Activated CD4-positive, alpha-beta T cell treated with anti-CD3 and anti-CD28 coated beads, Interleukin-2, Interleukin-6, amounts not matched to agents 100 ng/mL and 50 ng/mL, durations not matched to agents 16 hours and 8 hours (primary cell): ENCODE measurements at regions not wholly inside any gene's neighbourhood (a gene's known extent, or its start where the extent isn't known, plus 50 kb on each side); places are given as distances from the start of the nearest gene placed in this dataset.

Source experiments
- DNase-seq: peaks from one replicate; pipeline ENCODE4 v3.0.0-alpha.2; 2020

GRCh38 chr15:95864467-95864886 lies 466.0 kb upstream of the NR2F2 start:
- DNase-seq = no peak

- DNase-seq = no peak
Observed at GRCh38 chr15:95865330-95865739, 465.2 kb upstream of the NR2F2 start.

GRCh38 chr15:95866711-95867440 lies 463.6 kb upstream of the NR2F2 start:
- no peak for DNase-seq

DNA sequence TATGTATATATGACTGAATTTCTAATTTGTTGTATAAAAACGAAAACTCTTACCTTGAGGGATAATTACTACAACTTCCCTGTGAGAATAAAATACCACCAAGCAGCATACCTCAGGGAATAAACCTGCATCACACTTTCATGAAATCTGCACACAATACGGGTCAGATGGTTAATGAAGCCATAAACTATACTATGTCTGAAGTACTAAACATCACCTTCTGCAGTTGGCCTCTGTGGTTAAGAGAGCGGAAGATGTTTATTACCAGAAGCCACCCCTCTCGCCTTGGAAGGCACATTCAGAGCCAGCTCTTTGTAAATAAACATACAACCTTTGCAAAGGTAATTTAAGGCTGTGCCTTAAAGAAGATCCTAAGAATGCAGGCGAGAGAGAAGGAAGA lies 462.1 kb upstream of the NR2F2 start:
- DNase-seq = no peak

DNA sequence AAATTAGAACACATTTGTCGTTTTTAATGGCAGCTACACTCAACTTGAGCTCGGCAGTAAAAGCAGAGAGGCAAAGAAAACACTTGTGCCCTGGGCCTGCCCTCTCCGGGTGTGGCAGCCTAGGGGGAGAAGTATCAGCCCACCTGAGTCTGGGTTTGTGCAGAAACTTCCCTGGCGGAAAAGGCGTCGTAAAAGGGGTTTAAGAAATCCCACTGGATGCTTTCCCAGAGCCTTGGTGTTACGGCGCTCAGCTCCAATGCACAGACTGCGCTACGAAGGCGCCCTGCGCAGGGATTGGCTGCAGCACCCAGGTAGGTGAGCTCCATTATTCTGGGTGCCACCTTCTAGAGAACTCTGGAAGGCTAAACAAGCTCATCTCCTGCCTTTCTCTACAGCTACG lies 461.5 kb upstream of the NR2F2 start:
- DNase-seq = no peak

GRCh38 chr15:95869920-95870319 lies 460.6 kb upstream of the NR2F2 start:
- DNase-seq = no peak

DNA sequence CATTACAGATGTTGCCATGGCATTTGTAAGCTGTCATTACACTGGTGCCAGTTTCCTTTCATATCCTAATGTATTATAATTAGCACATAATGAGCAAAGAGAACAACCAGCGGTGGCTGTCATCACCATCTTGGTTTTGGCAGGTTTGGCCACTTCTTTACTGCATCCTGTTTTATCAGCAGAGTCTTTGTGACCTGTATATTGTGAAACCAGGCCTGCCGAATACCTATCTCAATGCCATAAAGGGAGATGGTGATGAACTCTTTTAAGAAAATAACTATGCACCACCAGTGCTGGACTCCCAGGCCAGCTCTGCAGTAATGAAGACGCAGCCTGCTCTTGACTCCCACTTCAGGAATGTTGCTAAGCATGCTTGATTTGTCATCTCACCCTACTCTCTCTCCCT lies 458.1 kb upstream of the NR2F2 start:
- DNase-seq = no peak

GRCh38 chr15:95874637-95875036 lies 455.9 kb upstream of the NR2F2 start:
- no peak for DNase-seq

DNA sequence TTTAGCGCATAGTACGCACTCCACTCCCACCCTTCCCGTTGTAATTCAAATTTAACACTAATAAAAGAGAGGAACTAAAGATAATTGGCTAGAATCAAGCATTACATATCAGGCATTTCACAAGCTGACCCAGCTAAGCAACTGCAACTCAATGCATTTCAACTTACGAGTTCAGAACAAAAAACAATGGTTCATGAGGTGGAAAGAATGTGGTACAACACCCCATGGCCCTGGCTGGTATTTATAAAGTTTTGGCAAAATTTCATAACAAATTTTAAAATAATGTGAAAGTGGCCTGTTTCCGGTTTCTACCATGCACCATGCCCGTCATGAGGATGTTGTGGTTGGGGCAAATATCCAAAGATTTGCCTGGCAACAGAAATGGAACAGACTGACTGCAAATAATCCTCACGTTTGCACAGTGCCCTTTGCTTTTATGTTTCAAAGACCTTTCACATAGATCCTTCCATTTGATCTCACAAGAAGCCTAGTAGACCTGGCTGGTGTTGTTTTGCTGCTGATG lies 455.3 kb upstream of the NR2F2 start:
- DNase-seq = no peak

GRCh38 chr15:95880031-95880570 lies 450.4 kb upstream of the NR2F2 start:
- DNase-seq = no peak

DNA sequence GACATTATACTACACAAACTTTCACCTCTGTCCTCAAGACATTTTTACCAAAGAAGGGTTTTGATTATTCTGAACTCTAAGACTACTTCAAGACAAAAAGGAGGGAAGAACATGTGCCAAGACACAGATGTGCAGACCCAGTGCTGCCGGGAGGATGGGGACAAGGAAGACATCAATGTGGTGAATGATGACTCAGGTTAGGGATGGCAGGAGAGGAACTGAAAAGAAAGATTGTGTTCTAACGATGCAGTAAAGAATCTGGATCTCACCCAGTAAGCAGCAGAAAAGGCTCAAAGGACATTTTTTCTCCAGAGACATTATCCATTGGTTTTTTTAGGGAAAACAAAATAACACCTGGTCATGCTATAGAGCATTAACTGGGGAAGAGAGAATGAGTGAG lies 449.9 kb upstream of the NR2F2 start:
- no peak for DNase-seq

DNA sequence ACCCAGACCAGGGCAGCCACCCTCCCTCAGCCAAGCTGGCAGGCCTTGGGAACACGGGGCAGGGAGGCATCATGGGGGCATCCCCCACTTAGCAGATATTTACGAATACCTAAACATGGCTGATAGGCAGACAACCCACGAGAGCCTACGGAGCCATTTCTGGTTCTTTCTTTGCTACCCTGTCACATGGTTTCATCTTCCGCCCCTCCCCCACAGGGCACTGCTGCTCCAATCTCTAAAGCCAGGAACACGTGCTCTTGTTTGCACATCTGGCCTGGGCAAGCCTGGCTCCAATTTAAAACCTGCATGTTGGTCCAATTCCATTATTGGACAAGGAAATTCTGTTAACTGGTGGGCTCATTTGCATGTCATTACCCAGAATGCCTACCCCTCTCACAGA lies 447.4 kb upstream of the NR2F2 start:
- DNase-seq = no peak

GRCh38 chr15:95884276-95884675 lies 446.2 kb upstream of the NR2F2 start:
- no peak for DNase-seq

DNA sequence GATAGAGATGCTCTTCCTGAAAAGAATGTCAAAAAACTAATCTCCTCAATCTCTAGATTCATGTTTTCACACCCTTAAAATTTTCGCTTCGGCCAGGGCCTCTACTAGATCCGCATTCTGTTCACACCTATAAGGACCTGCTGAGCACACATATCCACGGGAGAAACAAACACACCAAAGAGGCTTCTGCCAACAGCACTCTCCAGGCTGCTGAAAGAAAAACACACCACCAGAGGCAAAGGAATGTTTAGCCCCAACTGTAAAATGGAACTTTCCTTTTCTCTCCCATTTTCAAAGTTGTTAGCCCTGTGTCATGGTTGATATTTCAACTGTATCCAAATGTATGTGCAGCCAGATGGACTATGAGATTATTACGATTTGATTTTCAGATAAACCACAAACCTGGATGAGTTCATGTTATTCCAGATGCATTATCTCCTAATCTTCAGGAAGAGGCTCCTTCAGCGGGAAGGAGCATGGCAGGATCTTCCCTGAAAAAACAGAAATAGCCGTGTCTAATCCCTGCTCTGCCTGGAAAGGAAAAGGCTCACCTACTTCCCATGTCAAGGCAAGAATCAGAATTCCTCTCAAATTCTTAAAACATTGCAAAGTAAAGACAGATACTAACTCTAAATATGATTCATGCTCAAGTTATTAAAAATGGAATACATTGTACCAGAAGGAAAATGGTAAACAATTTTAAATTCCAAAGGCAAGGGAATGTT lies 442.7 kb upstream of the NR2F2 start:
- no peak for DNase-seq

GRCh38 chr15:95888762-95889161 lies 441.7 kb upstream of the NR2F2 start:
- DNase-seq = no peak

DNA sequence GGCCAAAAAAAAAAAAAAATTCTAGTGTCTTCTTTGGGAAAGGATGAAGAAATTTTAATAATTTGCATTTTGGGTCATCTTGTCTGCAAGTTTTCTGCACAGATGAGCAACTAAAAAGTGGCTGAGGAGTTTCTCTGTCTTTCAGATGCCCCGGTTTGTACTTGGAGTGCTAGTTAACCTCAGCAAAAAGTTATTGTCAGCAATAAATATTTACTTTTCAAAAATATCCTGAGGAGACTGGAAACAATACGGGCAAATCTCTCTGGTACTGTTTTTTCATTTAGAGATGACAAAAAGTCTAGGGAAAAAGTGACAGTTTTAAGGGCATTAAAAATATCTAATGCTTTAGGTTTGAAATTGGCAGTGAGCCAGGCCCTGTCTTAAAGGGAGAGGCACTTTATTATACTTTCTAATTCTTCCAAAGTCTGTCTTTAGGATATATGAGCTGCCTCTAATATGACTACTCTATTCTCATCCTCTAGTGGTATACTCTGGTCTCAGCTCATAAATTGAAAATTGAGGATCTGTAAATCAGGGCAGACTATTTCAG lies 436.0 kb upstream of the NR2F2 start:
- DNase-seq = no peak

DNA sequence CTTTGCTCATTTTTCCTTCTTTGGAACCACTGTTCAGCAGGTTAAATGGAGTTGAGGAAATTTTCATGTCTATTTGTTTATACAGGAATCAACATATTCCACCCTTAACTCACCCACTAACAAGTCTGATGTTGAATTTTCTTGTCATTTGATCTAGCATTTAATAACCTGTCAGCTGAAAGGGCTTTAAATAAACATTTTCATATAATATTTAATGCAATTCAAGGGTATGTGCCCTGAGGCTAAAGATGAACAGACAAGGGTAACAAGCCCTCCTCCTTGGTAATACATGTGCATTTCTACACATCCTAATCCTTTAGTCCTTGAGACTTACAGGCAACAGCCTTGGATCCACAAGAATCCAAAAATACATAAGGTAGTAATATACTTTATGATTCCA lies 435.0 kb upstream of the NR2F2 start:
- no peak for DNase-seq

DNA sequence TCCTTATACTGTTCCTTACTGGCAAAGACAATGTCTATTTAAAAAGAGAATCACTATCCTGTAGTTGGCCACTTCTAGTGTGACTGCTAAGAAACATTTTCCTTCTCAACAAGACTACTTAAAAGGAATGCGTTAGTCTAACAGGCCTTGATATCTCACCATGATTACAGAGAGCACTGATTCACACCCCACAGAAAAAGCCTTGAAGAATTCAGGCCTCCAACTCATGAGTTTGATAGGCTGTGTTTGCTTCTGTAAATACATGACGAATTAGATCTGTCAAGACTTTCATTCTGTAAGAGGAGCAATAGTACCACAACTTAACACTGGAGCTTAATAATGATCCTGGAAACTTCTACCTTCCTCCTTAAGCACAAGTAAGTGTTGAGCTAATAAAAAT lies 432.8 kb upstream of the NR2F2 start:
- no peak for DNase-seq

DNA sequence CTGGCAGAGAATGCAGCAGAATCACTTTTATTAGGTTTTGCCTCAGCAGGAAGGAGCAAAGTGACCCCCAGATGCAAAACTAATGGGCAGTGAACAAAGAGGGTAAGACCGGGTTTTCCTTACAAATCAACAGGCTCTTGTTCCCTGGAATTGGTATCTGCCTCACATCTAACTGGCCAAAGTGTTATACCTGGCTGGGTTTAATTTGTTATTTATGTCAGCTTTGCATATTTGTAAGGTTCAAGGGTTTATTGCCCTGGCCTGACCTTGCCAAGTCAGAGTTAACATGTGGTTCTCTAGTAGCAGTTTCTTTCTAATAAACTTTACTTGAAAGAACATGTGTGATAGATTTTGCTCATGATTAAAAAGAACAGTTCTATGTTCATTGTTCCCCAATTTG lies 431.7 kb upstream of the NR2F2 start:
- DNase-seq = no peak

DNA sequence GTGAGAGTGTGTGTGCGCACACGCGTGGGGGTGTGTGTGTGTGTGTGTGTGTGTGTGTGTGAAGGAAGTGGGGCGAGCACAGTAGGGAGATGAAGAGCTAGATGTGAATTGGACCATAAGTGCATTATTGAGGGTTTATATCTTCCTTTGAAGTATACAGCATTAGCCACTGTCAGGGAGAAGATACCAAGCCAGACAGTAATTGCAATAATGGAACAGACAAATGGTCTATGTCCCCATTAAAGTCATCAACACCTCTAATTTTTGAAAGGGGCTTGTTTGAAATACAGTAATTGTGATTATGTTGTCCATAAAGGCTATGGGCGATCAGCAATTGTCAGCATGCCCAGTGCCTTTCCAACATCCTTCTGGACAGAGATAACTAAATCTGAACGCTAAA lies 429.2 kb upstream of the NR2F2 start:
- no peak for DNase-seq

GRCh38 chr15:95902606-95903005 lies 427.9 kb upstream of the NR2F2 start:
- no peak for DNase-seq

DNA sequence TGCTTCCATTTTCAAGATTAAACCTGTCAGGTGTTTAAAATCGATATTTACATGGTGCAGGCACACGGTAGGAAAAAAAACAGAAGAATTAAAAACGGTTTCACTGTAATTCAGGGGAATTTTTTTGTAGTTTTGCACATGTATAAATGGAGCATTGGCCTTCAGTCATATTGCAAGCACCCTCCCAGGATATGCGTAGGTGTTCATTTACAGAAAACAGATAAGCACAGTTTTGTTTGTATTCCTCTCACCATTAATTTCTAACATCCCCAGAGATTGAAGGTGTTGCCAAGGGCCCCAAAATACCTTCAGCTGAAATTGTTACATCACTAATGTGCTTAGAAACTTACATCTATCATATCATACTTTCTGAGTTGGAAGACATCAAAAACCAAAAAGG lies 427.1 kb upstream of the NR2F2 start:
- no peak for DNase-seq

DNA sequence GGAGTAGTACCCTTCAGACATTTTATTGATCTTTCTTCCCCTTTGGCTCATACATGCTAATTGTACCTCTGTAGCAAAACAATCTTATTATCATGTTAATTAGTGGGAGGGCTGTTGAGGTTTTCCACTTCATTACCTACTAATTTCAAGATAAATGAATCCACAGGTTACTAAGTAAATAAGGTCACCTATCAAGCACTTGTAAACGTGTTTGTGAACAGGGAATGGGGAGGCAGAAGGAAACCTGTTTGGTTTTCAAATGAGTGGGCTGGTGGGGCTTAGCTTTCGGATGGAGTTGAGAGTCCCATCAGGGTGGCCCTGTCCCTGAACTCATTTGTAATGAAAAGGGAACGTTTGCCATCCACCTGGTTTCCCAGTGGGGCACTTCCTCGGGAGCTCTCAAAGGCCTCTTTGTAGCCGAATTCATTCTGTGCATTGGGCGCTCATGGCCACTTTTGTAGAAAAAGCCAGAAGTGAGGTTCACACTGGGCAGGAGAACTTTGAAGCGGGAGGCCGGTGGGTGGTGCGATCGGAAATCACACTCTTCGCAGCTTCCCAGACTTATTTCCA lies 419.8 kb upstream of the NR2F2 start:
- no peak for DNase-seq
